ENCODE measurements at regions not wholly inside any gene's neighbourhood (a gene's known extent, or its start where the extent isn't known, plus 50 kb on each side); places are given as distances from the start of the nearest gene placed in this dataset.

GRCh38 chr7:12741951-12742575 lies 54.6 kb downstream of the ARL4A start:
- in situ Hi-C loops (cut with HindIII; ENCODE audit: low sequenced_read_pairs) = no loop called here

- in situ Hi-C loops (cut with HindIII; ENCODE audit: low sequenced_read_pairs) = no loop called here
These were observed 58.8 kb downstream of the ARL4A start for GRCh38 chr7:12746211-12746610.

GRCh38 chr7:12747687-12748306 lies 60.4 kb downstream of the ARL4A start:
- in situ Hi-C loops (cut with HindIII; ENCODE audit: low sequenced_read_pairs) = no loop called here

GRCh38 chr7:12749069-12749468 lies 61.6 kb downstream of the ARL4A start:
- in situ Hi-C loops (cut with HindIII; ENCODE audit: low sequenced_read_pairs) = no loop called here

DNA sequence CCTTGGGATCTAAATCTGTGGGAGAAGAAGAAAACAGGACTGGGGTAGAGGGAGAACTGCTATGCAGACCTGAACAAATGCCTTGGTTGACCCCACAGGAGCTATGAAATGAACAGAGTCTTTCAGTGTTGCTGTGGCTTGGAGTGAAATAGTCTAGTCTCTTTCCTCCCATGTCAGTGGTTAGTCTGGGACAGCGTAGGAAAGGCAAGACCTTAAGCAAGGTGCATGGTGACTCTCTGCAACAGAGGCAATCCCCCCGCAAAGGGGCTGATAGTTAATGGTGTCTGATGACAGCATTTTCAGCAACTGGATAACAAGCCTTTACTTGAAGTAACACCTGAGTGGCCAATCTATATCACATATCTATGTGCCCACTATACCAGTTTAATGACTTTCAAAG lies 62.3 kb downstream of the ARL4A start:
- in situ Hi-C loops (cut with HindIII; ENCODE audit: low sequenced_read_pairs) = no loop called here

DNA sequence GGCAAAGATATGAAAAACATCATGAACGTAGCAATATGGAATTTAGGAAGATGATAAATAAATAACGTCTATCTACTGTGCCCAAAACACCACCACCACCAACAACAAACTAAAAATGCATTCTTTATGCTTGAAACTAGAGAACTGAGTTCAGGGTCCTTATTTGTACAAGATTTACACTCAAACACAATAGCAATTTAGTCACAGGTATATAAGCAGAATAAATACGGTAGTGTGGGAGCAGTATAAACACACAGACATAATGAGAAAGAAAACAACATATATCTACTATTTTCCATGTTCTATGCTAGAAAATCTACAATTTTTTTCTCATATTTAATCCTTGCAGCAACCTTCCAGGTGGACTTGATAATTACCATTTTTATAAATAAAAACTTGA lies 64.3 kb downstream of the ARL4A start:
- in situ Hi-C loops (cut with HindIII; ENCODE audit: low sequenced_read_pairs) = no loop called here

- in situ Hi-C loops (cut with HindIII; ENCODE audit: low sequenced_read_pairs) = no loop called here
These were observed 66.7 kb downstream of the ARL4A start for GRCh38 chr7:12754179-12754578.

DNA sequence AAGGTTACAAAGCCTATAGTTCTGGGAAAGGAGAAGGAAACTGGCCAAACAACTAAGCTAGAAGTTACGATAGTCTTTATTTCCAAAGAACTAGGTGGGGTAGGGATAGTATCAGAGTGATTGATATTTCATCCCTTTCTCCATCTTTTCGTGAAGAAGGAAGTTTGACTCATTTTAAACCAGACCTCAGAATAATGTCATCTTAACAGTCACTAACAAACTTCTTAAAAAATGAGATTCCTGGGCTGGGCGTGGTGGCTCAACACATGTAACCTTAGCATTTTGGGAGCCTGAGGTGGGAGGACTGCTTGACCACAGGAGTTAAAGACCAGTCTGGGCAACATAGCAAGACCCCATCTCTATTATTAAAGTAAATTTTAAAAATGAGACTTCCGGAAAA lies 69.4 kb downstream of the ARL4A start:
- in situ Hi-C loops (cut with HindIII; ENCODE audit: low sequenced_read_pairs) = no loop called here

DNA sequence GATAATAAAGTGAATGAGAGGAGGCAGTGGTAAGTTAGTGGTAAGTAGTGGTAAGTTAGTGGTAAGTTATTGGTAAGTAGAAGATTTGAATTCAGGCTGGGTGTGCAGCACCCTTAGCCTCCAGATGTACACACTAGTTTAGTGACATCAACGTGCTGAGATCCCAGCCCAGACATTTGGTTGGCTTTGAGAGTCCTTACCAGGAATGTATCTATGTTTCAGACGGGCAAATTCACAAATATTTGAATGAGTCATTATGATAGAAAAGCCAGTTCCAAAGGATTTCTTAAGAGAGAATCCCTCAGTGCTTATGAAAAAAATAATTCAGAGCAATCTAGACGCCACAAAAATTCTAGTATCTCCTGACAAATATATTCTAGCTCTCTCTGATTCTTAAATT lies 70.0 kb downstream of the ARL4A start:
- in situ Hi-C loops (cut with HindIII; ENCODE audit: low sequenced_read_pairs) = no loop called here

GRCh38 chr7:12759151-12759550 lies 71.7 kb downstream of the ARL4A start:
- in situ Hi-C loops (cut with HindIII; ENCODE audit: low sequenced_read_pairs) = no loop called here

GRCh38 chr7:12761111-12761510 lies 73.7 kb downstream of the ARL4A start:
- in situ Hi-C loops (cut with HindIII; ENCODE audit: low sequenced_read_pairs) = no loop called here

- in situ Hi-C loops (cut with HindIII; ENCODE audit: low sequenced_read_pairs) = no loop called here
These were observed 74.3 kb downstream of the ARL4A start for GRCh38 chr7:12761691-12762090.

GRCh38 chr7:12764458-12764891 lies 77.0 kb downstream of the ARL4A start:
- in situ Hi-C loops (cut with HindIII; ENCODE audit: low sequenced_read_pairs) = no loop called here

DNA sequence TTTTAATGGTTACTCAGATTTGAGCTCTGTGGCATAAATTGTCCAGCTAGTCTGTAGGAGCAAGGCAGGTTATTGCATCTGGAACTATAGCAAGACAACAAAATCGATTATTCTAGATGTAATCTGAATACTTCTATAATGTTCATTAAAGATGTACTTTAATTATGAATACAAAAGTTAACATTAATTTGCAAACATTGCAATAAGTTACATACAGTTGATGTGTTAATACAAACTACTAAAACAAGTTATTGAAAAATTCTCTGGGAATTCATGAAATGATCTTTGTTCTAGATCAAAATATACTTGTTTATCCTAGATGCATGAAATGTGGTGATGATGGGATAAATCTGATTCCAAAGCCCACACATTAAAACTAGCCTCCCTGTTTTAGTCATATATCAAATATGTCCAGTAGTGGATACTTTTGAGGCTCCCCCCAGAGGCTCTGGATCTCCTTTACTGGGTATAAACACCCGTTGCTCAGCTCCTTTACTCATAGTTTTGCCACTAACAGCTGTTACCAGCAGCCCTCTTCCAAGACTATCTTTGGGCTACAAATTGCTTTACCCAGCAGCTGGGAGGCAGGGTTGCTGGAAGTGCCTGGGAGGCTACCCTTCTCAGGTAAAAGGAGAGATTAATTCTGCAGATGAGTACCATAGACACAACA lies 78.1 kb downstream of the ARL4A start:
- in situ Hi-C loops (cut with HindIII; ENCODE audit: low sequenced_read_pairs) = no loop called here

DNA sequence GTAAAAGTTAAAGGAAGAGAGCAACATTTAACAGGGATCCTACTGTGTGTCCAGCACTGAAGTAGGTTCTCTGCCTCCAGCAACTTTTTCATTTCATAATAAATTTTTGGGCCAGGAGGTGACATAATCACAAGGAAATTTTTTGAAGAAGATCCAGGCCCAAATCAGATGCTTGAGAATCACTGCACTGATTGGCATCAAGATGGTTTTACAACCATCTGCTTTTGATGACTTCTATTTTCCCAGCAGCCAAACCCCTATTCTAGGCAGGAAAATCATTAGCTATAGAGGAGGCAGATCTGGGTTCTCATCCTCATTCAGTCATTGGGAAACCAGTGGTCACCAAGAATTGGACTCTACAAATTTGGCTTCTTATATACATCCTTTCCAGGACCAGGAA lies 79.0 kb downstream of the ARL4A start:
- in situ Hi-C loops (cut with HindIII; ENCODE audit: low sequenced_read_pairs) = no loop called here

DNA sequence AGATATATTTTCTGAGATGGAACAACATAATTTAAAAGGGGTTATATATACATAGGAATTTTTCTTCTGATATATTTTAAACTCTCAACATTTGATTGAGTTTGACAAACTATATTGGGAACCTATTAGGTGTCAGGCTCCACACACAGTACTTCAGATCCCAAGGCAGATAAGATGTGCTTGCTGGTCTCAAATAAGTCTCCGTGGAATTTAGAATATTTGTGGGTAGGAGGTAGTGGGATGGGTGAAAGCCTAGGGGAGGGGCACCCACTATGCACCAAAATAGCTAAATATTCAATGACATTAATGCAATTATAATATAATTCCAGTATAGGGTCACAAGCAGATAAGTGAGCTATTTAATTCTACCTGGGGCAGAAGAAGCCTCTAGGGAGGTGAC lies 81.5 kb downstream of the ARL4A start:
- in situ Hi-C loops (cut with HindIII; ENCODE audit: low sequenced_read_pairs) = no loop called here

DNA sequence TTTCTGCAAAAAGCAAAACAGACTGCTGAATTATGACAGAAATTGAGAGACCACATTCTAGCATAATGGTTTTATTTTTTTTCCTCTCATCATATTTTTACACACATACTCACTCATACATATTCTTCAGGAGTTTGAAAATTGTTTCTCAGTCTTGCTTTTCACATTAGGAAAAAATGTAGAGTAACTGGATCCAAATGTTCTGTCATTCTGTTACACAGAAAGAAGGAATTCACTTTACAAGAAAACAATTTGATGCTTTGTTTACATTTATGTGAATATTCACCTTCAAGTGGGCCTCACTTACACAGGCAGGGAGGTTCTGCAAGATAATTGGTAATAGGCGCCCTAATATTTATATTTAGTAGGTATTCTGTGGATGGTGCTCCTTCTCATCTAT lies 82.0 kb downstream of the ARL4A start:
- in situ Hi-C loops (cut with HindIII; ENCODE audit: low sequenced_read_pairs) = no loop called here

GRCh38 chr7:12770227-12770975 lies 83.0 kb downstream of the ARL4A start:
- in situ Hi-C loops (cut with HindIII; ENCODE audit: low sequenced_read_pairs) = no loop called here

DNA sequence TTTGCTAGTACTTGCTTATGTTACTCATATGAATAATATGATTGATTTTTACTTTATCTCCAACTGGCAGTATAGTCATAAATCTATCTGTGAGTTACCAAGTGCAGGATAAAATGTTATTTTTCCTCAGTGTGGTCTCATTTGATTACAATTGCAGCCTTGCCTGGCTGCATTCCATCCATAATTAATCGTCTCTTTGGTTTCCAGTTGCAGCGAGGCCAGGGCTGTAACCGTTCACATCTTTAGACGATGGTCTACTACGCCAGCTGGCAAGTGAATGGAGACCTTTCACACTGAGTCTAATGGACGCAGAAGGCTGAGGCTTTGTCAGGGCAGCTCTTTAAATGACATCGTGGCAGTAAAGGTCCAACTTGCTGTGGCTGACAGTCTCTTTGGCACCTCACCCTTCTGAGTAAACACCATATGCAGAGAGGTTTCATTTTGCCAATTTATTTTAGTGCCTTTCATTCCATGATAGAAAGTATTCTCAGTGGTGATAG lies 84.0 kb downstream of the ARL4A start:
- in situ Hi-C loops (cut with HindIII; ENCODE audit: low sequenced_read_pairs) = no loop called here

- in situ Hi-C loops (cut with HindIII; ENCODE audit: low sequenced_read_pairs) = no loop called here
These were observed 85.3 kb downstream of the ARL4A start for GRCh38 chr7:12772768-12773167.

DNA sequence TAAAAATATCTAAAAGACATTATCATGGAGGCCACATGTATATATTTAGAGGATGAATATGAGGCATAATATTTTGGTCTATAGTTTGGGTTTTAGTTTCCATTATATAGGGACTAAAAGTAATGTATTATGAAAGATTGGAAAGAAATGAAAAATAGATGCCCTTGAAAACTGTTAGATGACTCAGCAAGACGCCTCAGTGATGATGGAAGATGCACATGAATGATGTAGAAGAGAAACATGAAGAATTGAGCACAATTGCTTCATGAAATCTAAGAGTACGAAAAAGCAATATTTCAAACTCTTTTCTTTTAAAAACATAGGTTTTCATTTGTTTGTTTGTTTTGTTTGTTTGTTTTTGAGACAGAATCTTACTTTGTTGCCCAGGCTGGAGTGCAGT lies 89.8 kb downstream of the ARL4A start:
- in situ Hi-C loops (cut with HindIII; ENCODE audit: low sequenced_read_pairs) = no loop called here

- in situ Hi-C loops (cut with HindIII; ENCODE audit: low sequenced_read_pairs) = no loop called here
These were observed 92.5 kb downstream of the ARL4A start for GRCh38 chr7:12779947-12780346.
